ENCODE measurements at regions not wholly inside any gene's neighbourhood (a gene's known extent, or its start where the extent isn't known, plus 50 kb on each side); places are given as distances from the start of the nearest gene placed in this dataset.
A peak's percentile ranks its signal among the peaks of the same experiment; 100 is the strongest.
"Not testable (repeated sequence)": the region's sequence is repeated elsewhere in the genome, so short reads cannot be mapped to it uniquely, and the experiment has no call there.

DNA sequence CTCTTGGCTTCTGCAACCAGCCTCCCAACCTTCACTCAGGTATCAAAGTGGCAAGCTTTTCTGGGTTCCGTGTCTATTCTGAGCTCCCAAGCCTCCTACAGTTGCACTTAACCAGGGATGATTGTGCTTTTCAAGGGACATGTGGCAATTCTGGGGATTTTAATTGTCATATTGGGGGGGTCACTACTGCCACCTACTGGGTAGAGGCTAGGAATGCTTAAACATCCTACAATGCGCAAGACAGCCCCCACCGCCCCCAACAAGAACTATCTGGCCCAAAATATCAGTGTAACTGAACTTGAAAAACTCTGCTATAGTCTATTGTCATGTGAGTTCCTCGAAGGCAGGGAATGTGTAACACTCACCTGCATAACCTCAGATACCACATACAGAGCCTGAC, 201.5 kb downstream of the NPIPA8 start:
- H3K27me3 Mint-ChIP-seq (ENCODE audit: low read depth); H3K9me3 Mint-ChIP-seq; H3K36me3 Mint-ChIP-seq (ENCODE audit: low read depth); H3K4me1 Mint-ChIP-seq; DNase-seq (ENCODE audit: low read depth, low spot score); H3K27ac Mint-ChIP-seq (ENCODE audit: unreplicated experiment); H3K4me3 Mint-ChIP-seq: not testable (repeated sequence)

DNA sequence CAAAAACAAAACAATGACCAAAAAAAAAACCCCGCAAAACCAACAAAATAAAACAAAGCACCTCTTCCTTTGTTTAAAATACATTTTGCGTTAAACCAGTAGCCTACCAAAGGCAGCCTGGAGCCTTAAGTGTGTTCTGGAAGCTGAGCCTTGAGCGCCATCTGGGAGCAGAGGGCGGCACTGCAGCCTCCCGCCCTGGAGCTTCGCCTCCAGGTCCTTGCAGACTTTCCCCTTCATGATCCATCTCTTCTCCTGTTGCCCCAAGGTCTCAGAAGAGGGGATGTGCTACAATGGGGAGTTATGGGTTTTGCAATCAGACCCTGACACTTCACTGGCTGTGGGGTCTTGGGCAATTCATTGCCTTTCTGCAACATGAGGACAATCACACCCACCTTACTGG, 204.9 kb downstream of the NPIPA8 start:
- not testable (repeated sequence) for H3K4me3 Mint-ChIP-seq; H3K27me3 Mint-ChIP-seq (ENCODE audit: low read depth); DNase-seq (ENCODE audit: low read depth, low spot score); H3K36me3 Mint-ChIP-seq (ENCODE audit: low read depth); H3K27ac Mint-ChIP-seq (ENCODE audit: unreplicated experiment); H3K4me1 Mint-ChIP-seq; H3K9me3 Mint-ChIP-seq
- TF ChIP-seq, protein P1, sequence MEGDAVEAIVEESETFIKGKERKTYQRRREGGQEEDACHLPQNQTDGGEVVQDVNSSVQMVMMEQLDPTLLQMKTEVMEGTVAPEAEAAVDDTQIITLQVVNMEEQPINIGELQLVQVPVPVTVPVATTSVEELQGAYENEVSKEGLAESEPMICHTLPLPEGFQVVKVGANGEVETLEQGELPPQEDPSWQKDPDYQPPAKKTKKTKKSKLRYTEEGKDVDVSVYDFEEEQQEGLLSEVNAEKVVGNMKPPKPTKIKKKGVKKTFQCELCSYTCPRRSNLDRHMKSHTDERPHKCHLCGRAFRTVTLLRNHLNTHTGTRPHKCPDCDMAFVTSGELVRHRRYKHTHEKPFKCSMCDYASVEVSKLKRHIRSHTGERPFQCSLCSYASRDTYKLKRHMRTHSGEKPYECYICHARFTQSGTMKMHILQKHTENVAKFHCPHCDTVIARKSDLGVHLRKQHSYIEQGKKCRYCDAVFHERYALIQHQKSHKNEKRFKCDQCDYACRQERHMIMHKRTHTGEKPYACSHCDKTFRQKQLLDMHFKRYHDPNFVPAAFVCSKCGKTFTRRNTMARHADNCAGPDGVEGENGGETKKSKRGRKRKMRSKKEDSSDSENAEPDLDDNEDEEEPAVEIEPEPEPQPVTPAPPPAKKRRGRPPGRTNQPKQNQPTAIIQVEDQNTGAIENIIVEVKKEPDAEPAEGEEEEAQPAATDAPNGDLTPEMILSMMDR (conservative IDR thresholded peaks at IDR 0.05): peak; percentile 27

DNA sequence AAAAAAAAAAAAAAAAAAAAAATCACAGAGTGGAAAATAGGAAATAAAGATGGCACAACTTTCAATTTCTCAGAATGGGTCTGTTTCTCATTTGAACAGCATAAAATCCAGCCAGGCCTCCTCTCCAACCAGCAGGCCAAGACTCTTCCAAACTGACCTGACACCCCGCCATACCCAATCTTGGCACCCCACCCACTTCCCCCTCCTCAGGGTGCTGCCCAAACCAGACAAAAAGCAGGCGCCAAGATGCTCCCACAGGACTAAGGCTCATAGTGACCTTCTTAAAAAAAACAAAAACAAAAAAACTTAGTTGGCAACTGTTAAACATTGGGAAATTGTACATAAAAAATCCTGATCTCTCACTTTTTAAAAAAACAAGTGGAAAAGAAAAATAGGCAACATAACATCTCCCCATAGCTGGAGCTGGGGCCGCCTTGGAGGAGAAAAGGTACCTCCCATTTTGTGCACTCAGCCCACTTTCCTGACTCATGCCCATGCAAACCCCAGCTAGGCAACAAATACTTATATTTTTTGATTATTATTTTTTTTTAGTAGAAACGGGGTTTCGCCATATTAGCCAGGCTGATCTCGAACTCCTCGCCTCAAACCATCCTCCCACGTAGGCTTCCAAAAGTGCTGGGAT, 205.9 kb downstream of the NPIPA8 start:
- H3K27me3 Mint-ChIP-seq (ENCODE audit: low read depth); H3K4me3 Mint-ChIP-seq; H3K9me3 Mint-ChIP-seq; H3K4me1 Mint-ChIP-seq; DNase-seq (ENCODE audit: low read depth, low spot score); H3K27ac Mint-ChIP-seq (ENCODE audit: unreplicated experiment); H3K36me3 Mint-ChIP-seq (ENCODE audit: low read depth): not testable (repeated sequence)

DNA sequence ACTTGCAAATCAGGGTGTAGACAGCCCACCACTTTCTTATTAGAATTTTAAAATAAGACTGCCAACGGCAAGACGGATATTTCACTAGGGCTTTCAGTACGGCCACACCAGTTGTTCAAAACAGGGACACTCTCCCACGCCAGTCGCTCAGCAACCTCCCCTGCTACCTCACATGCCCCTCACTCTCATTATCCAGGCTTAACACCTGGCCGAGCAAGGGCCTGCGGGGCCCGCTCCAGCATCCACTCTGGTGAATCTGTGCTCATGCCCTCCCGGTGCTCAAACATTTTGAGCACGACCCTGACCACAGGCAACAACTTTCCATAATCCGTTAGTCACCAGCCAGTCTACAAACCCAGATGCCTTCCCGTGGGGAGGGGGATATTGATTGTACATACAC, 209.5 kb downstream of the NPIPA8 start:
- not testable (repeated sequence) for H3K27me3 Mint-ChIP-seq (ENCODE audit: low read depth); H3K4me3 Mint-ChIP-seq; H3K9me3 Mint-ChIP-seq; H3K27ac Mint-ChIP-seq (ENCODE audit: unreplicated experiment); DNase-seq (ENCODE audit: low read depth, low spot score); H3K36me3 Mint-ChIP-seq (ENCODE audit: low read depth); H3K4me1 Mint-ChIP-seq

DNA sequence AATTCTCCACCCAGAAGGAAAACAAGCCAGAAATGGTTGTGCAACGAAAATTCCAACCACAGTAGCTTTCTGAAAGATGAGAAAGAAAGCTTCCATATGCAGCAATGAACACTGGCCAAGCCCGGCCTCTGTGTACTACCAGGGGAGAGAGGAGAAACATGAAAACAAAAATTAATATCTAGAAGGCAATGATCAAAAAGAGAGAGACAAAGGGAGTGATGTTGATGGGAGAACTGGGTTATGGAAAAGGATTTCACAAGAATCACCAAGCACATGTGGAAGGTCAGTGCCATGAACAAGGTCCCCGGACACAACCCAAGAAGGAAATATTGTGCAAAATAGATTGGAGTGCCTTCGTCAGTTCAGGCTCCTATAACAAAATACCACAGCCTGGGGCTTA, 217.4 kb downstream of the NPIPA8 start:
- not testable (repeated sequence) for H3K27me3 Mint-ChIP-seq (ENCODE audit: low read depth); H3K9me3 Mint-ChIP-seq; DNase-seq (ENCODE audit: low read depth, low spot score); H3K27ac Mint-ChIP-seq (ENCODE audit: unreplicated experiment); H3K36me3 Mint-ChIP-seq (ENCODE audit: low read depth); H3K4me1 Mint-ChIP-seq; H3K4me3 Mint-ChIP-seq

DNA sequence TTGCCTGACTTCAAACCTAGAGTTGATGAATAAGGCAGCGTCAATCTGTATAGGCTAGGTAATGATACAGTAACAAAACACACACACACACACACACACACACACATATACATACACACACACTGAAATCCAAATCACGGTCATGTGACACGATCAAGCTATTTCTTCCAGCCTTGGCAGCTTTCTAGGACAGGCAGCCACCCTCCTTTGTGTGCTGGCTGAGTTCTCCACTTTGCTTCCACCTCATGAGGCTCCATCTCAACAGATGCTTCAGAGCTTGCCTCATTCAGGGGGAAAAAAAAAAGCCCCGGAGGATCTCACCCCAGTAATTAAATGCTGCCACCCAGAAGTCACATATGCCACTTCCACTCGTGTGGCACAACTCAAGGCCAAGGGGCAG, 217.9 kb downstream of the NPIPA8 start:
- not testable (repeated sequence) for H3K27ac Mint-ChIP-seq (ENCODE audit: unreplicated experiment); H3K9me3 Mint-ChIP-seq; H3K4me1 Mint-ChIP-seq; DNase-seq (ENCODE audit: low read depth, low spot score); H3K4me3 Mint-ChIP-seq; H3K36me3 Mint-ChIP-seq (ENCODE audit: low read depth); H3K27me3 Mint-ChIP-seq (ENCODE audit: low read depth)

DNA sequence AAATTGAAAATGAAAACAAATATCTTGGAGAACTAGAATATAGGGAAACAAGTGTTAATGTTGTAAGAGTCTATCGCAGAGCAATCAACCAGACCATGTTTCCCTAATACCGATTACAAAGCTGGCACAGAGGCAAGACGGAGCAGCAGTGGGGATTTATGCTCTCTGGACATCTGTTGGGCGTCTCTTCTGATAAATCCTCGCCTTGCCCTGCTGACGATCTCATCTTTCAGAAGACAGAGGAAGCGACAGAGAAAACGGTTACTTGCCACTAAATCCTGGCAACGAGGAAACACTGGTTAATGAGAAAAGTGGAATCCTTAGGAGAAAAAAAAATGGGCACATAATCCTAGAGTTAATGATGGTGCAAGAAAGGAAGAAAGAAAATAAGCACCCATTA, 218.5 kb downstream of the NPIPA8 start:
- not testable (repeated sequence) for H3K27ac Mint-ChIP-seq (ENCODE audit: unreplicated experiment); DNase-seq (ENCODE audit: low read depth, low spot score)

DNA sequence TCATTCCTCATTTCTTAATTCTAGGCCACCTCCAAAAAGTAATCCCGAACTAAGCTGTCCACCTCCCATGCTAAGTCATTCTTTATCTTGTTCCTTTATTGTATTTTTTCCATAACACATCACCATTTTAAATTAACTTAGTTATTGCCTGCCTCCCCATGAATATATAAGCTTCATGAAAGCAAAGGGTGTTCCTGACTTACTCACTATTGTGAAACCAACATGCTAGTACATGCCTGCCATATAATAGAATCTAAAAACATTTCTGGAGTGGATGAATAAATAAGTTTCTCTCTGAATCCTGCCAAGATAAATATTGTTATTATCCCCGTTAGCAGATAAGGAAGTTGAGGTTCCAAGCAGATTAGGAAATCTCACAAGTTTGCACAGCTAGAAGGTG, 232.1 kb downstream of the NPIPA8 start:
- H3K36me3 Mint-ChIP-seq (ENCODE audit: low read depth); H3K4me1 Mint-ChIP-seq; H3K27me3 Mint-ChIP-seq (ENCODE audit: low read depth): not testable (repeated sequence)

More for the DNA sequence above, 218.5 kb downstream of the NPIPA8 start:
- H3K4me1 Mint-ChIP-seq; H3K4me3 Mint-ChIP-seq; H3K36me3 Mint-ChIP-seq (ENCODE audit: low read depth); H3K9me3 Mint-ChIP-seq; H3K27me3 Mint-ChIP-seq (ENCODE audit: low read depth): not testable (repeated sequence)

DNA sequence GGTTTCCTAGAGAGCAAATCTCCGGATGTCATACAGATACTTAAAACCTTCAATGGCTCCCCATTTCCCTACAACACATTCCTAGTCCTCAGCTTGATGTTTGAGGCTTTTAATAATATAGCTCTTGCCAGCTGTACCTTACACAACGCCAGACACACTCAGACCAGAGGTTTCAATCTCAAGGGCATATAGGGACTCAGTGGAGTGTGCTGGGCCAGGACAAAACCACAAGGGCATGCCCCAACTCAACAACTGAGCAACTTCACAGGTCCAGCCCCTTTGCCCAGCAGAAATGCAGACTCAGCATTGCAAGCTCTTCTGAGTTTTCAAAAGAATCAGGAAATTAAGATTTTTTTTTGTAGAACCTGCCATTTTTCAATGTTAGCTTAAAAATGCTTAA, 235.5 kb downstream of the NPIPA8 start:
- not testable (repeated sequence) for H3K36me3 Mint-ChIP-seq (ENCODE audit: low read depth); H3K27ac Mint-ChIP-seq (ENCODE audit: unreplicated experiment); DNase-seq (ENCODE audit: low read depth, low spot score); H3K4me3 Mint-ChIP-seq; H3K4me1 Mint-ChIP-seq; H3K27me3 Mint-ChIP-seq (ENCODE audit: low read depth); H3K9me3 Mint-ChIP-seq

More for the DNA sequence above, 232.1 kb downstream of the NPIPA8 start:
- not testable (repeated sequence) for H3K27ac Mint-ChIP-seq (ENCODE audit: unreplicated experiment); H3K4me3 Mint-ChIP-seq; H3K9me3 Mint-ChIP-seq; DNase-seq (ENCODE audit: low read depth, low spot score)

DNA sequence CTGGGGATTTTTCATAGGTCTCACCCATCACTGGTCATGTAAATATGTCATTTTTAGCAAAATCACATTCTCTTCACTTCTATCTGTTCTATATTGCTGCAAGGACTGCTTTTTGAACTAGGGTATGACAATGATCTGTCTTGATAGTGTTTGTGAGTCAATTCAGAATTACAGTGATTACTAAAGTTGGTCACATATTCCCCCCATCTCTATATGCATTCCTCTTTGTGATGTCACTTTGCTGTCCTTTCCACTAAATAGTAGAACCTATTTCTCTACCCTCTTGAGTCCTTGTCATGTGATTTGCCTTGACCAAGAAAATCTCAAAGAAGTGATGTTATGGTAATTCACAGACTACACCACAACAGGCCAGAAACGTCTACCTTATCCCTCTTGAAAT, 243.9 kb downstream of the NPIPA8 start:
- H3K4me3 Mint-ChIP-seq; H3K9me3 Mint-ChIP-seq; H3K4me1 Mint-ChIP-seq; DNase-seq (ENCODE audit: low read depth, low spot score); H3K27ac Mint-ChIP-seq (ENCODE audit: unreplicated experiment); H3K36me3 Mint-ChIP-seq (ENCODE audit: low read depth); H3K27me3 Mint-ChIP-seq (ENCODE audit: low read depth): not testable (repeated sequence)

DNA sequence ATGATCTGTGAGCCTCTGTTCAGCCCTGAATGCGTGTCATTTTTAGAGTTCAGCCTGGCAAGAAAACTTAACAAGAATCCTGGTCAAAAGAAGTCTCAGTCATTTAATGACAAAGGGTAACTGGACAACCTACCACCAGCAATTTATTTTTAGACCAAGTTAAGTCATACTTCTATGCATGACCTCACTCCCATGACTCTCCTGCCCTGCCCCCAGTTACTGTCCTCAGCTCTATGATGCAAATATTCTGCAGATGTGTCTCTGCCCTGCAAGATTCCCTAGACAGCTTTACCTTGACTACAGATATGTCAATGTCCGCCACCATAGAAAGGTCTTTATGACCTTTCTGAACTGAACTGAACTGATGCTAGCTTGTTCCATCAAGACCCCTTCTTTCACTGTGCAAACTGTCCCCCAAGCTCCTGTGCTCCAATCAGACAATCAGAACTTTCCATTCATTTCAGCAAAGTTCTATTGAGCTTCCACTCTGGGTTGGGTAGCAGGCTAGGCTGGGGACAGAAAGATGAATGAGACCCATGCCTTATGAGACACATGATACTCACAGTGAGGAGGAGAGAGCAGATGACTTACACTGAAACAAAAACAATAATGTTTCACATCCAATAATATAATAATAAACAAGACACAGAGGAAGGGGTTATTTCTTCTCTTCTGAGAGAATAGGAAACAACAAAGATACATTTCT, 255.7 kb downstream of the NPIPA8 start:
- not testable (repeated sequence) for H3K4me1 Mint-ChIP-seq; H3K4me3 Mint-ChIP-seq; H3K27ac Mint-ChIP-seq (ENCODE audit: unreplicated experiment); DNase-seq (ENCODE audit: low read depth, low spot score); H3K36me3 Mint-ChIP-seq (ENCODE audit: low read depth); H3K9me3 Mint-ChIP-seq; H3K27me3 Mint-ChIP-seq (ENCODE audit: low read depth)

DNA sequence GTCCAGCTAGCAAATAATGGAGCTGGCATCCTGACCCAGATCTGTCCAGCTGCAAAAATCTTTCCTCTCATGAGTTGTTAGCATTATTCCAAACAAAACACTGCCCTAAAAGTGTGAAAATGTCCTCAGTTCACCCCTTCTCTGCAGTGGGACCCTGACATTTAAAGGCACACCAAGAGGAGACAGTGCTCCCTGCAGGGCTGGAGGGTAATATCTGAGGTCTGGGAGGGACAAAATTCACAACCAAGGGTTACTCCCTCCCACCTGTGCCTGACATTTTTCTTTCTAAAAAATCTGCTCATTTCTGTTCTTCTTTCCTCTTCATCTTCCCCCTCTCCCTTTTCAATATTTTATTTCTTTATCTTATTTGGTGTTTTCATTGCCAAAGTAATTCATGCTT, 258.6 kb downstream of the NPIPA8 start:
- H3K27ac Mint-ChIP-seq (ENCODE audit: unreplicated experiment); H3K4me1 Mint-ChIP-seq; DNase-seq (ENCODE audit: low read depth, low spot score); H3K36me3 Mint-ChIP-seq (ENCODE audit: low read depth); H3K27me3 Mint-ChIP-seq (ENCODE audit: low read depth); H3K4me3 Mint-ChIP-seq; H3K9me3 Mint-ChIP-seq: not testable (repeated sequence)
